ENCODE measurements at regions not wholly inside any gene's neighbourhood (a gene's known extent, or its start where the extent isn't known, plus 50 kb on each side); places are given as distances from the start of the nearest gene placed in this dataset.

DNA sequence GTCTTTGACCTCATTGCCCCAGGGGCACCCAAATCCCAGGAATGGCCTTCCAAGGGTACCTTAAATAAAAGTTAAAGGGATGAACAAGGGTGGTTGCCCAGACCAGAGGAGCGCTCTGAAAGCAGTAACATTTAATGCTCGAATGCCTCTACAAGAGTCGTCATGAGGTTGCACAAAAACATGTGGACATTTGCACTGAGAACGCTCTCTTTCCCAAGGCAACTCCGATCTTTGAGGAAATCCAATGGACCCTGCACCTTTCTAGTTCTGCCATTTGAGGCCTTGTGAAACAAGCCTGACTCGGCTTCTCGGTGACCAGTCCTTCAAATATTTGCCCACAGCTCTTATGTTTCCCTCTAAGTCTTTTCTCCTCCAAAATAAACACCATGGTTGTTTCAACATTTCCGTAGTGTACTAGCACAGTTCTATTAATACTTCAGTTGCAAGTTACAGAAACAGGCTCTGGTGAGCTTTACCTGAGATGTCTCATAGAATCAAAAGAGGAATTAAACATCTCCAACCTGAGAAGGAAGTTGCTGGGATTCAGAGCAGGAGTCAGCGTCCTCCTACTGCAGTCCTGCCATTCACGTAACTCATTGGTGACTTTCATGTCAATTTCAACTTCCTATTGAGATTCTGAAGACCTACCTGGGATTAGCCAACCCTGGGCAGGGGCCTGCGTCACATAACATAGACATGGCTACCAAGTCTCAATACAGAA is 168.8 kb upstream of the RAI14 start:
- DNase-seq = no peak

DNA sequence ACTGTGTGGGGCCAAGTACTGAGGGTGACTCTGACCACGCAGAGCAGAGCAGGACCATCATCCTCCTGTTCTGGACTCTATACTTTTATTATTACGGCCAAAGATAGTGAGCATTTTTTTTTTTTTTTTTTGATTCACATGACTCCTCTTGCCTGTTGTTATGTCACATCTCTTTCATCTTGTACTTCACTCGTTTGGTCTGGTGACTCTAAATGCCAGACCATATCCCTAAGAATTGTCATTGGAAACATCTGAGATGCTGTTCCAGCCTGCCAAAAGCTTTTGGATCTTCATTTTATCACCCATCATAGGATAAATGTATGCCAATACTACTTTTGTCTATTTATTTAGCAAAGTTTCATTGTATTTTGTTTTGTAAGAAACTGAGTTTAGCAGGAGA is 168.2 kb upstream of the RAI14 start:
- DNase-seq = no peak

DNA sequence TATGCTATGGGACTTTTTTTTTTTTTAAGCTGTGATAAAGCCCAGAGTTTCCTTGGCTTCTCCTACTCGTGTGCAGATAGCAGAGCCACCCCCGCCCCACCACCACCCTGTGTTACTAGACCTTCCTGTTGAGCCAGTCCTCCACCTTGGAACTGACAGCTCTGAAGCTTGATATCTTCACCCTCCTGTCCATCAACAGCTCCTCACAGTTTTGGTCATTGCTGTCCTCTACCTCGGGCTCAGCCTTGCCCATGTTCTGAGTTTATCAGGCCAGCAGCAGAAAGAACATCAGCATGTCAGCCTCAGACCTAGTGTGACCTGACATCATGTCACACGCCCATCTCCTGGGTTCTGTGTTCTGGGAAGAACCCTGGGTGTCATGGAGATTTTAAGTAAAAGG is 167.1 kb upstream of the RAI14 start:
- DNase-seq = no peak

DNA sequence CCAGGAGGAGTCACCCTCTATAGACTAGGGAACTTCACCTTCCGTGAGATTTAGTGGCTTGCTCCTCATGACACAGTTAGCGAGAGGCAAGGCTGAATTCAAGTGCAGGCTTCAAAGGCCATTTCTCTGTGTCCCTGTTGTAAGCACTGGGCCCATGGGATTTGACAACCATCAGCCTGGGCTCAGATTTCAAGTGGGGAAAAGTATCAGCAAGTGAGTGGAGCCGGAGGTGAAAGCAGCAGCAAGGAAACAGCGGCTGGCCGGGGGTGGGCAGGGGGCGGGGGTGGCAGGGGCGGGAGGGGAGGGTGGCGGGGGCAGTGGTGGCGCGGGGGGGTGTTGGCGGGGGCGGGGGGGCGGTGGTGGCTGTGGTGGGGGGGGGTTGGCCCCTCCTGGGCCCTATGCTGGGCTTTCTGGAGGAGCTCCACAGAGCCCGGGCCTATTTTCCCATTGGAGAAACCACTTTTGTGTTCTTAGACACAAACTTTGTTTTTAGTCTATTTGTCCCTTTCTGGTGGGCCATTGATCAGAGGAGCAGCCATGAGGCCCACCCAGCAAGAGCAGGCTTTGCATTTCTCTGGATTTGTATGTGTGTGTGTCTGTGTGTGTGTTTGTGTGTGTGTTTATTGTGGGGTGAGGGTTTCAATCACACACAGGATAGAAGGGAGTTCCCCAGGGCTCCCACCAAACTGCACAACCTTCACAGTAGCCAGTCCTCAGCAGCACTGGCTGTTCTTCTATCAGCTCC is 165.4 kb upstream of the RAI14 start:
- no peak for DNase-seq

DNA sequence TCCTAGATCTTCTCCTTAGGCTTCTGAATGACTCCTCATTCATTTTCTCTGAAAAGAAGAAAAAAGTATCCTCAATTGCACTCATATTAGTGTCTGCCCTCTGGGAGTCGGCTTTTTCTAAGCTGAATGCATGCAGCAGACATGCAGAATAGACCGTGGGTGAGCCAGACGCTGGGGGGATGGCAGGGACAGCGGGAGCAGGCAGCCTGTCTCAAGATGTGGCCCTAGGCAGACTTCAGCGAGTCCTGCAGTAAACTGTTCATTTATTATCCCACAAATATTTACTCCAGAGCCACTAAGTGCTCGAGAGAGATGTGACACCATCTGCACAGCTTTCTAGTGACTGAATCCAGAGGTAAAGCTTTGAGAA is 164.9 kb upstream of the RAI14 start:
- no peak for DNase-seq

DNA sequence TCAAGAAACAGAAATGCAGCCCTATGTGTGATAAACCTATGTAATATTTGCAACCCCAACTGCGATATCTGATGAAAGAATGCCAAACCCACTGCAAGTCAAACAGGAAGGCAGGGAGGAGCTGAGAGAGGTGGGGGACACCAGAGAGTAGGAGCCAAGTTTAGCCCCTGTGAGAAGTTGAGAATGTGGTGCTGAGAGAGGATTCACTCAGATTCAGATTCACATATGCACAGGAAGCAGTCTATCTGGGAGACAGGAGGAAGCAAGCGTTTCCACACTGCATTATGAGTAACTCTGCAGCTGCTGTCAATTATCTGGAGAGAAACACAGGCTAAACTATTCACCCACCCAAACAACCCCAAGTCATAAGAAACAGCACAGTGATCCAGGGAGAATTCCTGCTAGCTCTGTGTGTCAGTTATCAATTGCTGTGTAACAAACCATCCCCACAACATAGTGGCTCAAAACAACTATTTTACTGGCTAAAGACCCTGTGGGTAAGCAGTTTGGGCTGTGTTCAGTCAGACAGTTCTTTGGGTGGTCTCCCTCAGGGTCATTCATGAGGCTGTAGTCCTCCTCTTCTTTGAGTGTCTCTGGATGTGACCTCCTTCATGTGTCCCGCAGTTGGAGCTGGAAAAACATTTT is 161.9 kb upstream of the RAI14 start:
- no peak for DNase-seq

DNA sequence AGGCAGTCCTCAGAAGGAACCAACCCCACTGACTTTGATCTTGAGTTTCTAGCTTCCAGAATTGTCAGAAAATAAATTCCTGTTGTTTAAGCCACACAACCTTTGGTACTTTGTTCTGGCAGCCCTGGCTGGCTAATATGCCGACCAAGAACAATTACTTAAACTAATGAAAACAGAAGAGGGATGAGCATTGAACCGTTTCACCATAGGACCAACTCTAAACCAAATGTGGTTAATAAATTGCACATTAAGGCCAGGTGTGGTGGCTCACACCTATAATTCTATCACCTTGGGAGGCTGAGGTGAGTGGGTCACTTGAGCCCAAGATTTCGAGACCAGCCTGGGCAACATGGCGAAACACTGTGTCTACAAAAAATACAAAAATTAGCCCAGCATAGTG is 160.9 kb upstream of the RAI14 start:
- no peak for DNase-seq

DNA sequence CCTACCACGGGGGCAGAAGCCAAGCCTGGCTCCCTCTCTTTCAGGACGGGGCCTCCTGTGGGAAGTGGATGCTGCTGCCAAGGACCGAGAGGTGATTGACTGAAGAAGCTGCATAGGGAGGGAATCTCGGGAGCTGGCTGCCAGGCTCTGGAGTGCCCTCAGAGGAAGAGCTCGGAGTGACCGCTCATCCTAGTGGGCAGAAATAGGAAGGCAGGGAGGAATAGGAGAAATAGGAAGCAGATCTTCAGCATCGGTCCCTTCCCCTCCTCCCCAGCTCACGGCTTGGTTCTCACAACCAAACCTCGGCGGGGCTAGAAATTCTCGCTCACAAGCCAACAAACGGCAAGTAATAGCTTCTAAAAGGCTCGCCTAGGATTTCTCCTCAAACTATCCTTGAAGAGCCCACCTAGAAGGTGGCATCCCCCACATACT is 159.9 kb upstream of the RAI14 start:
- DNase-seq = no peak

DNA sequence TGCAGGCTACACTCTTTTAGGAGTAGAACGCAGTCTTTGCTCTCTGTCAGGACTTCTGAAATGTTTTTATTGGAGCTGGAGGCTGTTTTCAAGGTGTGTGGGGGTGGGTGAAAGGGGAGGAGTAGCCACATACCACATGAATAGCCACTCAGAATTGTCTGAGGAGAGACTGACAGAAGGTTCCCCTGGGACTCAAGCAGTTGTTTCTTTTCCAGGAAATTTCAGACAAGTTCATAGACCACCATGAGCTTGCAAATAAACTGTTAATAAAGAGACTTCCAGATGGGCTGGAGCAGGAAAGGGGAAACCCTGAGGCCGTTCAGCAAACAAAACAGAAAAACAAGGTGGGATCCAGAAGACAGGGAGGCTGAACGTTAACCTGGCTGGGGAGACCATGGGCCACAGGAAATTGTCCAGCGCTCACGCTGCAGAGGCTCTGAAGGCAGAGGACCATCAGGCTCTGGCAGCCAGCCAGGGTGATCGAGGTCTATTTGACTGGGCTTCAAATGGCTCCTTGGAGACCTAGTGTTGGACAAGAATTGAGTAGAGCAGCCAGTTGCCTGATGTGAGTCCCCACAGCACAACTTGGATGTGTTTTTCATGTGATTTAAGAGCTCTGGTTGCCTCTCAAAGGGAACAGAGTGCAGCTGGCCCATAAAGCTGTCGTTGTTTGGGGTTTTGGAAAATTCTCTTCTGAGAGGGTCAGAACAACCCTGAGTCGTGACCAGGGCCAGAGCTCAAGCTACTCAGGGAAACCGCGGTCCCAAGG is 159.2 kb upstream of the RAI14 start:
- DNase-seq = no peak

DNA sequence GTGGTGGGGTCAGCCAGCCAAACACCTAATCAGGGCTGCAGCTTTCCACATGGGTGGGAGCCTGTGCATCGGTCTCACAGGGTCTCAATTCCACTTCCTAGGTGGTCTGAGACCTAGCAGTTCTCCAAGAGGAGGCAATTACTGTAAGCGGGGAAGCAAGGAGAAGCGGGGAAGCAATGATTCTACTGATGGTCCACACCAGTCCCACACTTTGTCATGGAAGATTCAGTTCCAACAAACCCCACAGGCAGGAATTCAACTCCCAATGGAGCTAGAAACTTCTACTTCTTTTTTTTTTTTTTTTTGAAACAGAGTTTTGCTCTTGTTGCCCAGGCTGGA is 158.7 kb upstream of the RAI14 start:
- DNase-seq = no peak

DNA sequence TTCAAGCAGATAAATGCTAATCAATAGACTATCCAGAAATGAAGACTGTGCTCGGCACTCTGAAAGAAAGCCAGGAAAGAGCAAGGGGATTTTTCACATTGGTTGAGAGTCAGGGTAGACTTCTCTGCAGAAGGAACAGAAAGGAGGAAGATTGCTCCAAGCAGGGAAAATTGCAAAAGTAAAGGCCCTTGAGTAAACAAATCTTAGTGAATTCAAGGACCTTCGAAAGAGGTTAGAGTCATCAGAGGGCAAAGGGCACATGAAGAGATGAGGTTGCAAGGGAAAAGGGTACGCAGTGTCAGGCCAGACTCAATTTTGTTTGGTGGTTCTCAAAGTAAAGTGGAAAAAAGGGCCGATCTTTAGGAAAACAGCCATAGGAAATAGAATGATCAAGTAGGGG is 157.6 kb upstream of the RAI14 start:
- DNase-seq = no peak

DNA sequence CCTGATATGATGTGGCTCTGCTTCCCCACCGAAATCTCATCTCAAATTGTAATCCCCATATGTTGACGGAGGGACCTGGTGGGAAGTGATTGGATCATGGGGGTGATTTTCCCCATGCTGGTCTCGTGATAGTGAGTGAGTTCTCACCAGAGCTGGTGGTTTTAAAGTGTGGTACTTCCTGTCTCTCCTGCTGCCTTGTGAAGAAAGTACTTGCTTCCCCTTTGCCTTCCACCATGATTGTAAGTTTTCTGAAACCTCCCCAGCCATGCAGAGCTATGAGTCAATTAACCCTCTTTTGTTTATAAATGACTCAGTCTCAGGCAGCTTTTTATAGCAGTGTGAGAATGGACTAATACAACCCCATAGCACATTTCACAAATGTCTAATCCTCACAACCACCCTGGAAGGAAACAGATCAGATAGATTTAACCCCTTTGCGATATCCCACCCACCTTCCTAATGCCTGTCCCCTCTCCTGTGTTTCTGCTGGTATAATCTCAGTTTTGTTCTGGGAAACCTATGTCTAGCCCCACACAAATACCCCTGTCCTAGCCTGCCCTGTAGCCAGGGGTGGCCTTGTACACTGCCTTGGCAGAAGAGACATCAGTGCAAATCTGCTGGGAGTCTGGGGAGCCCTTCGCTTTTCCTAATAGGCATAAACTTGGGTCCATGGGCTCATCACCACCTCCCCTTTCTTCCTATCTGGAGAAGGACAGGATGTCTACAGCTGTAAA is 157.0 kb upstream of the RAI14 start:
- no peak for DNase-seq

DNA sequence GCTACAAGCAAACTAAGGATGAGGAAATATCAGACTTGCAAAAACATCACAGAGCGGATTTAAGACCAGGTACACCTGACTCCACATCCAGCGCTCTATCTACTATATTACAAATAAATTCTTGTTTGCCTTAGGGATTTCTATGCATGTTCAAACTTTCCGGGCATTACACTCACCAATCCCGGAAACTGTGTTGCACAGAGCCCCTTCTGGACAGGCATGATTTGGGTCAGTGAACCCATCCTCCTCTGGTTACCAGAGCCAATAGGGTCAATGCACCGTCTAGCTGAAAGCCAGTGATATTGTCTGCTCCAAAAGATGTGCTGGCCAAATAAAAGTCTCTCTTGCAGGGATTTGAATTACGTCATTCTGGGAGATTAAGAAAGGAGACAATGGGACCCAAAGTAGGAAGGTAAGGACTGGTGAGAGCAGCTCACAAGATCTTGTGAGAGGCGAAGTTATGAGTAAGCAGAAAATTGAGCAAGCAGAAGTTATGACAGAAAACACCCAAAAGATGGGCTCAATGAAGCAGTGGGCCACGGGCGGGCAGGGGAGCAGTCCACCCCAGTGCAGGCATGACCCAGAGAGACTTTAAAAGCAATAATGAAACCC is 155.8 kb upstream of the RAI14 start:
- DNase-seq = no peak

DNA sequence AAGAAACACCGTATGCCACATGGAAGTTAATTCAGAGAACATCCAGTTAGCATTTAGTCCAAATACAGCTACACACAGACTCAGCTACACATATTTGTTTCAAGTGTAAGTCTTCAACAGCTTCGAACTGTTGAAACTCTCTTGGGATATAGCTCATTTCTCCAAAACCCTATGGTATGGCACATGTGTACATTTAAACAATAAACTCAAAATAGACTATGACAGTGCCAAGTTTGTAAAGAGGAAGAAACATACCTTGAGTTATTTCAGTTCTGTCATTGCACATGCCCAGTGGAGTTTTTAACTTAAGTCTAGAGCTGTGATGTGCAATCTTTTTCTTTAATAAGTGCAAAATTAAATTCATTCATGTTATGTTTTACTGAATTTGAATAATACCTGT is 155.1 kb upstream of the RAI14 start:
- DNase-seq = no peak

DNA sequence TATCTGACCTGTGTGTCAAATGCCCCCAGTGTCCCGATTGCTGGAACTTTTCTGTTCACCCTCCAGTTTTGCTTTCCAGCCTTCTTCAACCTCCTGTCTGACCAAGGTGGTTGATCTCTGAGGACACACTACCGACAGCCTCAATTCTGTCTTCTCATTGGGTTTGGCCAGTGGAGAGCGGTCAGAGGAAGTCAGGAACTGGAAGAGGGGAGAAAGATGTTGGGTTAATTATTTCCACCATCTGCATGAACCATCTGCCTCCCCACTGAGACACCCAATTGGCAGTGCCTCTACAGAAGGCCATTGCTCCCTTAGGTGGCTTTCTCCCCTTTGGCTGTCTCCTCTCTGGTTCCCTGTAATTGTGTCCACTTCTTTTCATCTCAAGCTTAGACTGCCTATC is 154.3 kb upstream of the RAI14 start:
- no peak for DNase-seq

DNA sequence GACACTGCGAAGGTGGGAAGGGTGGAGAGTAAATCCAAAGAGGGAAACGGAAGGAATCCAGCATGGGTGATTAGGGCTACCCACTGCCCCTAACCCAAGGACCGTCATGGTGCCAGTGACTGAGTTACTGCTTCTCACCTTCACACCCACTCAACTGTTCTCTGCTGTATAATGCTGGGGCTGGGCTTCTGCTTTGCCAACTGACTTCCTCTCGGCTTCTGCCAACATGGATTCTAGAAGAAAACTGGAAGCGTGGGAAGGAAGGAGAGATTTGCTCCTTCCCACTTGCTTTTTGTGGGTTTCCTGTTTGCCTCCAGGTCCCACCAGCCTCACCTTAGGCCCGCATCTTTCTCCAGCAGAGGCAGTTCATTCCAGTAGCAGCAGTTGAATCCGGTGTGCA is 153.5 kb upstream of the RAI14 start:
- DNase-seq = no peak

DNA sequence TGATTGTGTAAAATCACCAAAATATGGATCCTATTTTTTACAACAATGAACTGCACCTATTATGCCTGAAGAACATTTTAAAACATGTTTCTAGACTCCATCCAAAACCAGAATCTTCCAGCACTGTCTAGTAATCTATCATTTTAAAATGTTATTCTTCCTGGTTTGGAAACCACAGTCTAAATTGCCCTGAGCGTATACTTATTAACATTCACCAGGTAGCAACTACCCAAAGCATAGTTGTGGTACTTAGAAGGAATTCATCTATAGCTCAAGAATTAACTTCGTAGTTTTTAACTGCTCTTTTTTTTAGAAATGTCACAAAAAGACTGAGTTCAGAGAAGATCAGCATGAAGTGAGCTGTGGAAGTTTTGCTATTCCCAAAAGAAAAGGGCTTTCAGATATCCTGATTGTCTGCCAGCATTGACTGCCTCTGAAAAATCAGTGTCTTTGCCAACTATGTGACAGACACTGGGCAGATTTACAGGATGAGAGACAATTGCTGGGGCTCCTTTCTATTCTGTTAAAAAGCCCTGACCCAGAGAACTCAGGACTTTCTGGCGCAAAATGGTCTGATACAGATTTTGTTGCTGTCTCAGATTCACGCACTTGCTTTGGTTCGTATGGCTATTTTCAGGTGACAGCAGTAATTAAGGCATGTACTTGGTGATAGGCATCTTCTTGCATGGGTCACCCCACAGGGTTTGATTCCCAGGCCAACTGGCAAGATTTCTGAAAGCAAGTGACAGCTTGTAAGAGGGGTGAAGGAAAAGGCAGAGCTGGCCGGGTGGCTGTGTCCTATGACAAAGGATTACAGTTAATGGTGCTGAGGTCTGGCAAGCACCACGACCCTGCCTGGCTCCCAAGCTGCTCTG is 152.5 kb upstream of the RAI14 start:
- no peak for DNase-seq

DNA sequence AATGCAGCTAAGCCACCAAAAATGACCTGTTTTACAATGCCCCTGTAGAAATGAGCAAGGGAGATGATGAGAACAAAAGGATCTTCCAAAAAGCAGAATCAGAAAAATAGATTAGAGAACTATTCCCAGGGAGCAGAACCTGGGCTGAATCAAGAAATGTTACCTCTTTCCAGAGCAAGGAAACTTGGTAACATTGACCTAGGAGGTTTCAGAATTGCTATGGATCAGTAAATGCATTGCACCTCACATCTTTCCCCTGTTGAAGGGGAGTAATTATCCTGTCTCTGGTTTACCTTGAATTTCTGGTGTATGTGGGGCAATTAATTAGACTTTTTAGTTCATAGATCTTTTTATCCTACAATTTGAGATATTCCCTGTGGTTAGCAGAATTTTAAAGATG is 151.2 kb upstream of the RAI14 start:
- DNase-seq = no peak

DNA sequence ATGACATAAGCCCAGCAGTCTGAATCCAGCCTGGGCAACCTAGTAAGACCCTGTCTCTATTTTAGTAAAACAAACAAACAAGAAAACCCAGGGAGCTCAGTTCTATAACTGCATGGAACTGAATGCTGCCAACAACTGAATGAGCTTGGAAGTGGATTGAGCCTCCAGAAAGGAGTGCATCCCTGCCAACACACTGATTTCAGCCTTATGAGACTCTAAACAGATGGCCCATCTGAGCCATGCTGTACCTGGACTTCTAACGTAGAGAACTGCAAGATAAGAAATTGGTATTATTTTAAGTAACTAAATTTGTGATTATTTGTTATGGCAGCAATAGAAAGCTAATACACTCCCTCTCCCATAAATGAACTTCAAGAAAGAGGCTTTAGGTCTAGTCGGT is 150.4 kb upstream of the RAI14 start:
- DNase-seq = no peak

DNA sequence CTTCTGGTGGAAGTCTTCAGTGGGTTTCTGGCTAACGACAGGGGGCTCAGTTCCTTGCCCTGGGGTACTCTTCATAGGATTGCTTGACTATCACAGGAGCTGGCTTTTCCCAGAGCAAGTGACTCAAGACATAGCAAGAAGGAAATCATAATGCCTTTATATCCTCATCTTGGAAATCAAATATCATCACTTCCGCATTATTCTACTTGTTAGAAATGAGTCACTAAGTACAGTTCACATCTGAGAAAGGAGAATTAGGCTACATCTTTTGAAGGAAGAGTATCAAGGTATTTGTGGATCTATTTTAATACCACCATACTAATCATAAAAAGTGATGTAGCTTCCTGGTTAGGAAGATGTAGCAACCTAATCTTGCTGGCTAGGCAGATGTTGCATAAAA is 148.2 kb upstream of the RAI14 start:
- no peak for DNase-seq

DNA sequence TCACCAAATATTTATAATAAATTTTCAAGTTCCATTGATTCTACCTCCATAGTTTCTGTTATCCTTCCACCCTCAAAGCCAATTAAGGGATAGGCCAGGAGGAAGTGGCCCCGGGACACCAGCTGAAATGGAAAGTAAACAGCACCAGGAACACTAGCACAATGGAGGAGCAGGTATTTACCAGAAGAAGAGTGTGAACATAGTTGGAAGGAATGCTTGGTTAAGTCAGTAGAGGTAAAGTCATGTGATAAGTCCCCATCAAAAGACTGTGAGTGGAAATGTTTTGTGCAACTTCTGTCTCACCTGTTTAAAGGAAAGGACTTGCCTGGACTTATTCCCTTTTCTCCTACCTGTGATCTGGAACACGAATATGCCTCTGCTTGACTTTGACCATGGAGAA is 146.7 kb upstream of the RAI14 start:
- no peak for DNase-seq

DNA sequence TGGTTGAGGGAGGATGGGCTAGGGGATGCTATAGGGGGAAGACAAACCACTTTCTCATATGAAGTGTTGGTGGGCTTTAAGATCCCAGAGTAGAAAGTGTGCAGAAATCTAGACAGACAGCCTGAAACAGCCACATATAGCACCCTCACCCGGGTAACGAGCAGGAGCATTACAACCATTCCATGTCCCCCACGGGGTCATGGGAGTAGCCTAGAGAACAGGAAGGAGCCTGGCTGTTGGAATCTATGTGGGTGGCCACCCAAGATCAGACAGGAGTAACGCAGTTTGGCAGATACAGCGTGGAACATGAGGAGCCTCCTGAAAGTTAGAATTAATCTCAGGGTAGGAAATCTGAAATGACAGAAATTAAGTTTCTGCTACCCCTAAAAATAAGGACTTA is 146.1 kb upstream of the RAI14 start:
- no peak for DNase-seq
